Epithelial cell of proximal tubule (primary cell): ENCODE measurements at regions not wholly inside any gene's neighbourhood (a gene's known extent, or its start where the extent isn't known, plus 50 kb on each side); places are given as distances from the start of the nearest gene placed in this dataset.

Experiments used
- DNase-seq: peaks from one replicate; pipeline ENCODE4 v3.0.0-alpha.2; 2011; ENCODE audit warnings: low read depth
- H3K4me3 ChIP-seq: 2 replicates; pipeline ENCODE4 v1.5.1; 2011; ENCODE audit warnings: low read depth, mild to moderate bottlenecking, low read length
- TF ChIP-seq, protein P1 (sequence below): conservative IDR thresholded peaks from 2 replicates; pipeline ENCODE4 v1.5.1; 2012; ENCODE audit warnings: low read depth, mild to moderate bottlenecking, low read length

DNA sequence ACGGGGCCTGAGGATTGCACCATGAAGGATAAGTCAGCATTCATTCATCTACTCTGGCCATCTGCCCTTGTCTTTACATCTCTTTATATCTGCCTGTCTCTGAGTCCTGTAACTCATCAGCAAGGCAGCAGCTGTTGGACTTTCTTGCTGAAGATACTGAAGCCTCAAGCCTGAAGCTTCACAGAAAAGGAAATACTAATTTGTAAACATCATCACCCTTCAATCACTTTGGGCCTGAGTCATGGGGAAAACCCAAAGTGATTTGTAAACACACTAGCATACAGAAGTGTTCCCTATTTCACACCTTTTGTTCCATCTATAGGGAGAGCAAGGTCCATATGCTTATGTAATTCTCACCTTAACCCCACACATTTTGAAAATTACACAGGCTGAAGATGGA is 928.2 kb downstream of the EPHA3 start:
- DNase-seq: no peak
- TF ChIP-seq, protein P1, sequence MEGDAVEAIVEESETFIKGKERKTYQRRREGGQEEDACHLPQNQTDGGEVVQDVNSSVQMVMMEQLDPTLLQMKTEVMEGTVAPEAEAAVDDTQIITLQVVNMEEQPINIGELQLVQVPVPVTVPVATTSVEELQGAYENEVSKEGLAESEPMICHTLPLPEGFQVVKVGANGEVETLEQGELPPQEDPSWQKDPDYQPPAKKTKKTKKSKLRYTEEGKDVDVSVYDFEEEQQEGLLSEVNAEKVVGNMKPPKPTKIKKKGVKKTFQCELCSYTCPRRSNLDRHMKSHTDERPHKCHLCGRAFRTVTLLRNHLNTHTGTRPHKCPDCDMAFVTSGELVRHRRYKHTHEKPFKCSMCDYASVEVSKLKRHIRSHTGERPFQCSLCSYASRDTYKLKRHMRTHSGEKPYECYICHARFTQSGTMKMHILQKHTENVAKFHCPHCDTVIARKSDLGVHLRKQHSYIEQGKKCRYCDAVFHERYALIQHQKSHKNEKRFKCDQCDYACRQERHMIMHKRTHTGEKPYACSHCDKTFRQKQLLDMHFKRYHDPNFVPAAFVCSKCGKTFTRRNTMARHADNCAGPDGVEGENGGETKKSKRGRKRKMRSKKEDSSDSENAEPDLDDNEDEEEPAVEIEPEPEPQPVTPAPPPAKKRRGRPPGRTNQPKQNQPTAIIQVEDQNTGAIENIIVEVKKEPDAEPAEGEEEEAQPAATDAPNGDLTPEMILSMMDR: no peak
- no peak overlapping the region for H3K4me3 ChIP-seq

DNA sequence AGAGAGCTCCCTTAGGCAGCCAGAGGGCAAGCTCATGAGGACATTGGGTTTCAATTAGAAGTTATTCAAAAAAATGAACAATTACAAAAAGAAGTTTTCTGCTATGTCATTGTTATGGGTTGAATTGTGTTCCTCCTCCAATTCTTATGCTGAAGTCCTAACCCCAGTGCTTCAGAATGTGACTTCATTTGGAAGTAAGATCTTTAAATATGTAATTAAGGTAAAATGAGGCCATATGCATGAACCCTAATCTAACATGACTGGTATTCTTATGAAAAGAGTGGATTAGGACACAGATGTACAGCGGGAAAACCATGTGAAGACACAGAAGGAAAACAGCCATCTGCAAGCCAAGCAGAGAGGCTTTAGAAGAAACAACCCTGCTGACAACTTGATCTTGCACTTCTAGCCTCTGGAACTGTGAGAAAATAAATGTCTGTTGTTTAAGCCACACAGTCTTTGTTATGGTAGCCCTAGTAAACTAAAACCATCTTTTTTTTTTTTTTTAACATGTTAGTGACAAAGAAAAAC is 929.6 kb downstream of the EPHA3 start:
- H3K4me3 ChIP-seq: no peak overlapping the region
- TF ChIP-seq, protein P1: no peak
- no peak for DNase-seq

DNA sequence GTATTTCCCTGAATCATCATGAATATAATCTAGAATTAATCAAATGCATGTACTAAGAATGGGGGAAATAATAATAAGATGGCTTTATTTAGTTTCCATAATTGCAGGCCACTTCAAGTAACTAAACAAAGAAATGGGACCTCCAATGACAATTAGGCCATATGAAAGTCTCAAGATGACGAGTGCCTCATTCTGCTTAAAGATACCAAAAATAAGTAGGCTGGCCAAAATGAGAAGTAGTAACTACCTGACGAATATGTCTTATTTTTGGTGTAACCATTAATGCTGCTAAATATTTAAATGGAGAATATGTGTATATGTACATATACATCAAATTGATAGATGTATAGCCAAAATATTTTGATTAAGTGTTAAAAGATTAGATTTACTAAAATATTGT is 932.6 kb downstream of the EPHA3 start:
- no peak overlapping the region for H3K4me3 ChIP-seq
- DNase-seq: no peak
- TF ChIP-seq, protein P1: no peak

DNA sequence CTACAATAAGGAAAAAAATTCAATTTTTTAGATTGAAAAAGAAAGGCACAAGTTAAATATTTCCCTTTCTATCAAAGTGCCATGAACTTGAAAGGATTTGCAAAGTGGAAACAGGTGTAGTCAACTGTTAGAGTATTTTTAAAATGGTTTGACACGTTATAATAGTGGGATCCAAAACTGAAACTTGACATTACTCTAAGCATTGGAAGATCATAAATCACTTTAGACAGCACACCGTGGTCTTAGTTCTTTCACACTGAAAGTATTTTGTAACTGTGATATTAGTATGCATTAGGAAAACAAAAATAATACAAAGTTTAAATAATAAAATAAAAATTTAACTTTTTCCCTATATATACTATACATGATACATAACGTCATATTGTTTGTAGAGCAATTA is 933.1 kb downstream of the EPHA3 start:
- TF ChIP-seq, protein P1: no peak
- no peak for DNase-seq
- no peak overlapping the region for H3K4me3 ChIP-seq

DNA sequence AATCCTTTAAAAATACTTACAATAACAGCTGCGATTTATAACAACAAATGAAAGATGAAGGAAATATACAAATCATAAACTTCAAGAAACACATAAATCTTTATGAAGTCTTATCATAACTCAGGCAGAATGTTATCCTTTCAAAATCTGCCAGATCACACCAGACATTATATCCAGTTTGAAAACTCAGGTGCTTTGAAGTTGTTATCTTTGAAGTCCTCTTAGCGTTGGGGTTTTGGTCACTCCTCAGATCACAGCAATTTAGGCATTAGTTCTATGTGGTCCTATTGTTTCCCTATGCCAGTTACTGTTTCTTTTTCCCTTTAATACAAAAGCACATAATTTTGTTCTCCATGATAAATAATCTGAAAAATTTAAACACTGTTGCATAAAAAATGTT is 934.6 kb downstream of the EPHA3 start:
- TF ChIP-seq, protein P1: no peak
- no peak for DNase-seq
- H3K4me3 ChIP-seq: no peak overlapping the region

DNA sequence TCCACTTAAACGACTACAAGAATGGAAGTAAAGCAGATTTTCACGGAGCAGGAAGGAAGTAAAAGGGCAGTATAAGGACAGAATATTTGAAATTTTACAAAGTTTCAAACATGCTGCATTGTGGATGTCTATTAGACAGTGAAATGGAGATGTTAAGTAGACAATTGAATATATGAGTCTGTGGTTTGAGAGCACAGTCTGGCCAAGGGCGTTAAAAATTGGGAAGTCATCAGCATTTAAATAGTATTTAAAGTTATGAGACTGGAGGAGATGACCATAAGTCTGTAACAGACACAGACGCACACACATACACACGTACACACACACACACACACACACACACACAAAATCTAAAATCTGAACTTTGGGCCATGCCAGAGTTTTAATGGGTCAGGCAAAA is 935.9 kb downstream of the EPHA3 start:
- TF ChIP-seq, protein P1: no peak
- H3K4me3 ChIP-seq: no peak overlapping the region
- DNase-seq: no peak

DNA sequence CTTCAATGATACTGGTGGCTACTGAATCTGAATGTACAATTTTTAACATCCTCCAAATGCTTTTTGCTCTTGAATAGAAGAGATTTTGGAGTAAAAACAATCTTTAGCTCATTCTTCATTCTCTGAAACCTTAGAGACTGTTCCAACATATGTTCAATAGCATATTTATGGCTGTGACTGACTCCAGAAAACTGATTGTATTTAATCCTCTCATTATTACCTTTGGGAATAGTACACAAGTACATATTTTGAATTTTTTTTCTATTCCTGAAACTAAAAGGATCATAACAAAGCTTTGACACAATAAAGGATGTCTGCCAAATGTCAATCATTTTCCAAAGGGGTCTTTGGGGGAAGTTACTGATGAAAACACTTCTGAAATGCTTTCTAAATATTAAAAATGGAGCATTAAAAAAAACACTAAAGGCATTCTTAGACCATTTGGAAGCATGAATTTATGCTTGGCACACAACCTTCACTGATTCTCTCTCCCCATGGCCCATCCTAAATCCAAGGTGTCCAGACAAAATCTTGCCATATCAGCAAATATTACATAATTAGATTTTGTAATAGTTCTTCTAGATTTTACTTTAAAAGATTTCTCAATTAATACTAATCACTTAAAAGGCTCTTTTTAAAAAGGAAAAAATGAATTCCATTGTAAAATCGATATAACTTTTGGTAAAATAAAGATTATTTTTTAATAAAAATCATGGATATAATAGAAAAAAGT is 936.8 kb downstream of the EPHA3 start:
- DNase-seq: no peak
- H3K4me3 ChIP-seq: no peak overlapping the region
- TF ChIP-seq, protein P1: no peak
